Vagina (tissue), 2 donors: ENCODE measurements at regions not wholly inside any gene's neighbourhood (a gene's known extent, or its start where the extent isn't known, plus 50 kb on each side); places are given as distances from the start of the nearest gene placed in this dataset.

Source experiments
- CTCF ChIP-seq, 3 experiments: fragments of 450-650 bp in 2 of 3; fragments of 200-600 bp in 1 of 3; sonication (generic) in 1 of 3; IDR thresholded peaks; one replicate each; pipeline ENCODE4 v1.5.1; 2017 to 2019; ENCODE audit warnings: antibody characterized with exemption in 3 of 3, mild to moderate bottlenecking in 2 of 3, moderate library complexity in 2 of 3
- POLR2AphosphoS5 ChIP-seq, 2 donors: sonication (generic); formaldehyde crosslinking; IDR thresholded peaks; one replicate each; pipeline ENCODE4 v1.9.0; 2017; ENCODE audit warnings: antibody characterized with exemption in 2 of 2, mild to moderate bottlenecking in 2 of 2, low read depth in 1 of 2; ENCODE audit not compliant: insufficient read depth in 1 of 2

GRCh38 chr5:160903551-160903950, 51.5 kb upstream of the ATP10B start:
- TF ChIP-seq CTCF (IDR thresholded peaks at IDR 0.05) = no peak
- no peak for TF ChIP-seq POLR2AphosphoS5 (IDR thresholded peaks at IDR 0.05; ENCODE audit: insufficient read depth in 1 of 2, low read depth in 1 of 2)
